ENCODE measurements at regions not wholly inside any gene's neighbourhood (a gene's known extent, or its start where the extent isn't known, plus 50 kb on each side); places are given as distances from the start of the nearest gene placed in this dataset.

- TF ChIP-seq CTCF (IDR thresholded peaks at IDR 0.05; ENCODE audit: partially characterized antibody, unreplicated experiment) = no peak
- Mint-ChIP-seq H3K4me1 (ENCODE audit: low read depth, unreplicated experiment) (peaks cover 12% of the 10 kb centered on the region), H3K36me3 (ENCODE audit: unreplicated experiment) (no peaks in the 10 kb centered on the region), H3K27me3 (ENCODE audit: unreplicated experiment) (no peaks in the 10 kb centered on the region), H3K27ac (ENCODE audit: unreplicated experiment) (peak overlapping the region; percentile 48), H3K4me3 (ENCODE audit: unreplicated experiment) (no peak overlapping the region), H3K9me3 (ENCODE audit: unreplicated experiment) (no peaks in the 10 kb centered on the region)
- no peak for DNase-seq
Measured at GRCh38 chr10:52940921-52941320, 168.3 kb upstream of the MBL2 start.

DNA sequence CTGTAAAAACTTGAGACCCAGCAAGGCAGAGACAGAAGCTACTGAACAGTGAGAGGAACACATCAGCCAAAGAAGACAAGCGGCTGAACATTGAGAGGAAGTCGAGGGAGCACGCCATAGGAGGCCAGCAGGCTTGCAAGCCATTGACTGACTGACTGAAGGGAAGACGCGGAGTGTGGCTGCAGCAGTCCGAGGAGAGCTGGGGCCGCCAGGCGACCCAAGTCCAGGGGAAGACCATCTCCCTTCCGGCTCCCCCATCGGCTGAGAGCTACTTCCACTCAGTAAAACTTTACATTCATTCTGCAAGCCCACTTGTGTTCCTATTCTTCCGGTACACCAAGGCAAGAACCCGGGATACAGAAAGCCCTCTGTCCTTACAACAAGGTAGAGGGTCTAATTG lies 167.3 kb upstream of the MBL2 start:
- no peaks in the 10 kb centered on the region for H3K27me3 Mint-ChIP-seq (ENCODE audit: unreplicated experiment)

GRCh38 chr10:52933748-52934147 lies 161.2 kb upstream of the MBL2 start:
- Mint-ChIP-seq H3K27ac (ENCODE audit: unreplicated experiment) (no peak overlapping the region), H3K9me3 (ENCODE audit: unreplicated experiment) (no peaks in the 10 kb centered on the region), H3K36me3 (ENCODE audit: unreplicated experiment) (no peaks in the 10 kb centered on the region), H3K4me1 (ENCODE audit: low read depth, unreplicated experiment) (peaks cover 12% of the 10 kb centered on the region), H3K27me3 (ENCODE audit: unreplicated experiment) (no peaks in the 10 kb centered on the region), H3K4me3 (ENCODE audit: unreplicated experiment) (no peak overlapping the region)
- no peak for TF ChIP-seq CTCF (IDR thresholded peaks at IDR 0.05; ENCODE audit: partially characterized antibody, unreplicated experiment)
- no peak for DNase-seq

More for the DNA sequence above, 167.3 kb upstream of the MBL2 start:
- peaks cover 12% of the 10 kb centered on the region for H3K4me1 Mint-ChIP-seq (ENCODE audit: low read depth, unreplicated experiment)
- no peak for DNase-seq
- H3K36me3 Mint-ChIP-seq (ENCODE audit: unreplicated experiment) = no peaks in the 10 kb centered on the region
- H3K9me3 Mint-ChIP-seq (ENCODE audit: unreplicated experiment) = no peaks in the 10 kb centered on the region
- H3K4me3 Mint-ChIP-seq (ENCODE audit: unreplicated experiment) = no peak overlapping the region
- TF ChIP-seq CTCF (IDR thresholded peaks at IDR 0.05; ENCODE audit: partially characterized antibody, unreplicated experiment) = no peak
- peak overlapping the region; percentile 26 for H3K27ac Mint-ChIP-seq (ENCODE audit: unreplicated experiment)

GRCh38 chr10:52927678-52928077 lies 155.1 kb upstream of the MBL2 start:
- H3K9me3 Mint-ChIP-seq (ENCODE audit: unreplicated experiment) = no peaks in the 10 kb centered on the region

DNA sequence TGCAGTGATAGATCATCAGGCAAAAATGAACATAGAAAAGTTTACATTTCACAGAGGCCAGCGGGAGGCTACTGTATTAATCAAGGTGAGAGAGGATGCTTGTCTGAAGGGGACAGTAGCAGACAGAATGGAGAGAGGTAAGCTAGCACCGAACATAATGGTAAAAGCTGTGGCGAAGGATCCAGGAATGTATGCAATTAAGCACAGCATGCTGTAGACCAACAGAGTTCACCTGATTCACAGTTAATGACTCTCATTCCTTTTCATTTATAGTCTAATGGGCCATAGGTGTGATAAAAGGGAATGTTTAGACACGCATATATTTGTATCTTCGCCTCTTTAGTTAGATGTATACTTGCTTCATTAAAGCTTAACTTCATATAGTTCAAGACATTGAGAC lies 150.9 kb upstream of the MBL2 start:
- DNase-seq = no peak
- Mint-ChIP-seq H3K36me3 (ENCODE audit: unreplicated experiment) (no peaks in the 10 kb centered on the region), H3K4me3 (ENCODE audit: unreplicated experiment) (no peak overlapping the region), H3K9me3 (ENCODE audit: unreplicated experiment) (no peaks in the 10 kb centered on the region), H3K27me3 (ENCODE audit: unreplicated experiment) (no peaks in the 10 kb centered on the region), H3K4me1 (ENCODE audit: low read depth, unreplicated experiment) (no peaks in the 10 kb centered on the region), H3K27ac (ENCODE audit: unreplicated experiment) (no peak overlapping the region)
- no peak for TF ChIP-seq CTCF (IDR thresholded peaks at IDR 0.05; ENCODE audit: partially characterized antibody, unreplicated experiment)

More at GRCh38 chr10:52927678-52928077, 155.1 kb upstream of the MBL2 start:
- Mint-ChIP-seq H3K36me3 (ENCODE audit: unreplicated experiment) (no peaks in the 10 kb centered on the region), H3K4me3 (ENCODE audit: unreplicated experiment) (no peak overlapping the region), H3K27ac (ENCODE audit: unreplicated experiment) (no peak overlapping the region), H3K4me1 (ENCODE audit: low read depth, unreplicated experiment) (peaks cover 12% of the 10 kb centered on the region), H3K27me3 (ENCODE audit: unreplicated experiment) (no peaks in the 10 kb centered on the region)
- DNase-seq = no peak
- TF ChIP-seq CTCF (IDR thresholded peaks at IDR 0.05; ENCODE audit: partially characterized antibody, unreplicated experiment) = no peak
